Endothelial cell of umbilical vein (primary cell): ENCODE measurements at regions not wholly inside any gene's neighbourhood (a gene's known extent, or its start where the extent isn't known, plus 50 kb on each side); places are given as distances from the start of the nearest gene placed in this dataset.

Experiments used
- BruUV-seq: library from RNA; stranded (reverse); fragments of 400-500 nt; replicated peaks from 2 replicates; lab custom pipeline; 2021; lab: Mats Ljungman, UMichigan
- CTCF ChIA-PET: fragments of 300-600, 350-600 bp; sonication (Branson Sonifier 250); formaldehyde crosslinking; loops from one replicate; lab custom pipeline; 2021; ENCODE audit warnings: antibody characterized with exemption, inconsistent platforms; lab: Charles Lee
- POLR2A ChIA-PET: fragments of 300-600, 350-600 bp; sonication (Branson Sonifier 250); formaldehyde crosslinking; loops from one replicate; lab custom pipeline; 2021; ENCODE audit warnings: antibody characterized with exemption, inconsistent platforms; lab: Charles Lee
- DNase-seq: peaks from one replicate; pipeline ENCODE4 v3.0.0-alpha.2; 2011; ENCODE audit warnings: low read depth, low spot score
- FAIRE-seq: peaks from 2 replicates; lab custom pipeline; 2011; peaks lifted over from hg19 to GRCh38; lab: Jason Lieb, UNC
- H2AFZ ChIP-seq: 2 replicates; pipeline ENCODE4 v1.6.0; 2012; ENCODE audit warnings: low read depth, low read length, control low read depth, inconsistent platforms
- H3K27ac ChIP-seq: 2 replicates; pipeline ENCODE4 v1.5.1; 2011; ENCODE audit warnings: low read depth, mild to moderate bottlenecking, control low read depth, low read length, moderate library complexity; ENCODE audit not compliant: insufficient read depth
- H3K27me3 ChIP-seq, 2 experiments: 2 replicates each; pipeline versions ENCODE4 v1.6.0 to v1.6.1; 2011; ENCODE audit warnings: low read length in 2 of 2, mixed read lengths in 1 of 2; ENCODE audit not compliant: control insufficient read depth in 2 of 2, insufficient read depth in 2 of 2
- H3K36me3 ChIP-seq, 2 experiments: 2 replicates in 1 of 2; 3 replicates in 1 of 2; pipeline ENCODE4 v1.5.1; 2011; ENCODE audit warnings: low read length in 2 of 2, mild to moderate bottlenecking in 1 of 2, moderate library complexity in 1 of 2; ENCODE audit not compliant: control insufficient read depth in 2 of 2, insufficient read depth in 2 of 2; ENCODE audit errors: extremely low read depth in 1 of 2
- H3K4me1 ChIP-seq: 3 replicates; pipeline ENCODE4 v1.5.1; 2011; ENCODE audit warnings: mild to moderate bottlenecking, low read length; ENCODE audit not compliant: control insufficient read depth, insufficient read depth; ENCODE audit errors: extremely low read depth
- H3K4me2 ChIP-seq: 2 replicates; pipeline ENCODE4 v1.6.1; 2011; ENCODE audit warnings: low read length, control low read depth, mixed read lengths; ENCODE audit not compliant: insufficient read depth
- H3K4me3 ChIP-seq, 3 experiments: fragments of 200-600 bp in 1 of 3; sonication (generic), shearing (Covaris generic) in 1 of 3; replicated peaks in 1 of 3; 2 replicates each; pipeline ENCODE4 v1.5.1; 2011 to 2016; ENCODE audit warnings: control low read depth in 3 of 3, low read length in 3 of 3, mild to moderate bottlenecking in 2 of 3, inconsistent platforms in 1 of 3, low read depth in 1 of 3, moderate library complexity in 1 of 3; ENCODE audit not compliant: insufficient read depth in 1 of 3
- H3K79me2 ChIP-seq: 2 replicates; pipeline ENCODE4 v1.6.0; 2012; ENCODE audit warnings: low read length, inconsistent platforms; ENCODE audit not compliant: control insufficient read depth, insufficient read depth
- H3K9ac ChIP-seq: replicated peaks from 2 replicates; pipeline ENCODE3; 2011; ENCODE audit warnings: low read length, control low read depth; ENCODE audit not compliant: insufficient read depth; ENCODE audit errors: extremely low read depth
- H3K9me1 ChIP-seq: replicated peaks from 3 replicates; pipeline ENCODE4 v1.6.0; 2011; ENCODE audit warnings: mild to moderate bottlenecking, low read length; ENCODE audit not compliant: control insufficient read depth, insufficient read depth; ENCODE audit errors: extremely low read depth
- H3K9me3 ChIP-seq: replicated peaks from 2 replicates; pipeline ENCODE4 v1.5.1; 2012; ENCODE audit warnings: low read length, inconsistent platforms; ENCODE audit not compliant: control insufficient read depth, insufficient read depth
- H4K20me1 ChIP-seq: replicated peaks from 2 replicates; pipeline ENCODE3; 2011; ENCODE audit warnings: mild to moderate bottlenecking, low read length; ENCODE audit not compliant: control insufficient read depth, insufficient read depth; ENCODE audit errors: extremely low read depth
- CTCF ChIP-seq, 2 donors: IDR thresholded peaks; 1 replicate in 1 of 2; 2 replicates in 1 of 2; pipeline ENCODE4 v1.5.1; 2011; ENCODE audit warnings: low read length in 2 of 2, mild to moderate bottlenecking in 2 of 2, moderate library complexity in 2 of 2, control low read depth in 1 of 2, inconsistent platforms in 1 of 2, low read depth in 1 of 2; ENCODE audit not compliant: insufficient read depth in 1 of 2; ENCODE audit errors: extremely low read depth in 1 of 2
- EZH2 ChIP-seq: IDR thresholded peaks from 2 replicates; pipeline ENCODE4 v1.6.1; 2012; ENCODE audit warnings: borderline replicate concordance, low read depth, mild to moderate bottlenecking, moderate library complexity, low read length, inconsistent platforms; ENCODE audit not compliant: severe bottlenecking
- FOS ChIP-seq: IDR thresholded peaks from 2 replicates; pipeline ENCODE4 v1.6.1; 2011; ENCODE audit warnings: mild to moderate bottlenecking, low read length, moderate library complexity, borderline replicate concordance; ENCODE audit not compliant: insufficient read depth
- GATA2 ChIP-seq: IDR thresholded peaks from 2 replicates; pipeline ENCODE4 v1.7.0; 2011; ENCODE audit warnings: low read depth, mild to moderate bottlenecking, moderate library complexity, mixed read lengths, low read length; ENCODE audit not compliant: insufficient read length, insufficient read depth
- JUN ChIP-seq: IDR thresholded peaks from 2 replicates; pipeline ENCODE4 v1.6.1; 2011; ENCODE audit warnings: borderline replicate concordance, low read depth; ENCODE audit not compliant: insufficient read length, insufficient read depth
- MAX ChIP-seq: IDR thresholded peaks from 2 replicates; pipeline ENCODE4 v1.6.1; 2011; ENCODE audit not compliant: insufficient read depth, insufficient read length
- MYC ChIP-seq: IDR thresholded peaks from one replicate; pipeline ENCODE4 v1.6.1; 2011; ENCODE audit warnings: mild to moderate bottlenecking, low read depth, low read length
- POLR2A ChIP-seq: IDR thresholded peaks from 2 replicates; pipeline ENCODE4 v1.6.1; 2012; ENCODE audit warnings: low read depth, mild to moderate bottlenecking, control low read depth, low read length
- POLR2AphosphoS5 ChIP-seq: IDR thresholded peaks from 2 replicates; pipeline ENCODE4 v1.6.1; 2012; ENCODE audit warnings: low read depth, mild to moderate bottlenecking, control low read depth, low read length, moderate library complexity; ENCODE audit not compliant: insufficient read depth
- dilution Hi-C: fragments of 300-500 bp; cut with MboI; formaldehyde crosslinking; loops from one replicate; pipeline ENCODE4 v1.15.0; 2019; ENCODE audit warnings: low sequenced_read_pairs; ENCODE audit not compliant: extremely low pct_ligation_motif_present
- intact Hi-C: fragments of 100-400 bp; cut with micrococcal nuclease; formaldehyde crosslinking; loops from one replicate; pipeline ENCODE4 v1.10.0; 2022

- Histone ChIP-seq H3K4me2 (no peak overlapping the region), H3K9ac (no peak overlapping the region), H3K36me3 (no peaks in the 10 kb centered on the region), H3K27ac (no peak overlapping the region), H3K4me3 (no peak overlapping the region), H2AFZ (no peak overlapping the region), H3K27me3 (no peaks in the 10 kb centered on the region), H3K9me3 (no peaks in the 10 kb centered on the region), H3K79me2 (no peaks in the 10 kb centered on the region), H3K9me1 (no peaks in the 10 kb centered on the region), H3K4me1 (no peaks in the 10 kb centered on the region), H4K20me1 (no peaks in the 10 kb centered on the region)
- dilution Hi-C loops = no loop called here
- TF ChIP-seq MYC = no peak
- TF ChIP-seq GATA2 = no peak
- TF ChIP-seq POLR2A = no peak
- no peak for TF ChIP-seq CTCF (IDR thresholded peaks at IDR 0.05; ENCODE audit: extremely low read depth in 1 of 2, insufficient read depth in 1 of 2, low read depth in 1 of 2, low read length in 2 of 2)
- TF ChIP-seq JUN = no peak
- TF ChIP-seq POLR2AphosphoS5 = no peak
- no peak for TF ChIP-seq EZH2
- no peak for TF ChIP-seq MAX
- TF ChIP-seq FOS = no peak
- DNase-seq (no peak), FAIRE-seq (no peak)
- CTCF ChIA-PET = no interaction called here
- POLR2A ChIA-PET = no interaction called here
- no TSS peak for BruUV-seq
- intact Hi-C loops = no loop called here
Measured at GRCh38 chr3:94314218-94314883, 251.5 kb downstream of the NSUN3 start.
